ENCODE measurements at regions not wholly inside any gene's neighbourhood (a gene's known extent, or its start where the extent isn't known, plus 50 kb on each side); places are given as distances from the start of the nearest gene placed in this dataset.

GRCh38 chr12:24328261-24328660 lies 378.8 kb upstream of the SOX5 start:
- ATAC-seq (no peak), DNase-seq (no peak)
- no peak for TF ChIP-seq CTCF (IDR thresholded peaks at IDR 0.05)
- H3K27ac ChIP-seq (ENCODE audit: low read length), result no peak overlapping the region
- H3K4me3 ChIP-seq (ENCODE audit: low read length), result no peak overlapping the region
- Mint-ChIP-seq H3K27ac (no peak overlapping the region), H3K4me3 (no peak overlapping the region), H3K9me3 (peaks cover 4 to 5% of the 10 kb centered on the region in 2 donors), H3K4me1 (no peaks in the 10 kb centered on the region), H3K36me3 (no peaks in the 10 kb centered on the region), H3K27me3 (ENCODE audit: low read depth in 2 of 2) (no peaks in the 10 kb centered on the region)
- H3K27me3 ChIP-seq (ENCODE audit: control insufficient read depth, insufficient read depth, low read length), result no peaks in the 10 kb centered on the region
- H3K4me1 ChIP-seq (ENCODE audit: control insufficient read depth, insufficient read depth, low read length), result no peaks in the 10 kb centered on the region
- no peaks in the 10 kb centered on the region for H3K9me3 ChIP-seq (ENCODE audit: control insufficient read depth, insufficient read depth, low read length)
- H3K36me3 ChIP-seq (ENCODE audit: control insufficient read depth, insufficient read depth, low read length), result no peaks in the 10 kb centered on the region
- intact Hi-C loops (cut with micrococcal nuclease), result no loop called here

- no peak for ATAC-seq
- no peak overlapping the region for H3K4me3 Mint-ChIP-seq
- H3K27me3 Mint-ChIP-seq (ENCODE audit: low read depth in 2 of 2), result no peaks in the 10 kb centered on the region
- 36% methylated on average over 1 of the region's 3 CpGs for WGBS (ENCODE audit: insufficient coverage)
- Histone ChIP-seq H3K27me3 (ENCODE audit: control insufficient read depth, insufficient read depth, low read length) (no peaks in the 10 kb centered on the region), H3K27ac (ENCODE audit: low read length) (no peak overlapping the region), H3K4me1 (ENCODE audit: control insufficient read depth, insufficient read depth, low read length) (no peaks in the 10 kb centered on the region), H3K36me3 (ENCODE audit: control insufficient read depth, insufficient read depth, low read length) (no peaks in the 10 kb centered on the region), H3K9me3 (ENCODE audit: control insufficient read depth, insufficient read depth, low read length) (no peaks in the 10 kb centered on the region), H3K4me3 (ENCODE audit: low read length) (no peak overlapping the region)
- H3K9me3 Mint-ChIP-seq, result peaks cover 2 to 4% of the 10 kb centered on the region in 2 donors
- no peaks in the 10 kb centered on the region for H3K4me1 Mint-ChIP-seq
- no peaks in the 10 kb centered on the region for H3K36me3 Mint-ChIP-seq
- H3K27ac Mint-ChIP-seq, result no peak overlapping the region
- intact Hi-C loops (cut with micrococcal nuclease), result no loop called here
- no peak for DNase-seq
- no peak for TF ChIP-seq CTCF (IDR thresholded peaks at IDR 0.05)
These were observed 375.9 kb upstream of the SOX5 start for GRCh38 chr12:24325331-24325730.

GRCh38 chr12:24307716-24308335 lies 358.4 kb upstream of the SOX5 start:
- H3K36me3 ChIP-seq (ENCODE audit: control insufficient read depth, insufficient read depth, low read length), result no peaks in the 10 kb centered on the region
- no peaks in the 10 kb centered on the region for H3K4me1 Mint-ChIP-seq
- H3K27ac ChIP-seq (ENCODE audit: low read length), result no peak overlapping the region
- H3K4me1 ChIP-seq (ENCODE audit: control insufficient read depth, insufficient read depth, low read length), result no peaks in the 10 kb centered on the region
- DNase-seq (no peak), ATAC-seq (no peak)
- no peaks in the 10 kb centered on the region for H3K27me3 ChIP-seq (ENCODE audit: control insufficient read depth, insufficient read depth, low read length)
- no peak overlapping the region for H3K27ac Mint-ChIP-seq
- H3K36me3 Mint-ChIP-seq, result no peaks in the 10 kb centered on the region
- intact Hi-C loops (cut with micrococcal nuclease), result no loop called here
- no peak overlapping the region for H3K4me3 Mint-ChIP-seq
- H3K27me3 Mint-ChIP-seq (ENCODE audit: low read depth in 2 of 2), result no peaks in the 10 kb centered on the region
- H3K4me3 ChIP-seq (ENCODE audit: low read length), result no peak overlapping the region
- WGBS (ENCODE audit: insufficient coverage), result 70% methylated on average over 6 of the region's 6 CpGs
- no peak for TF ChIP-seq CTCF (IDR thresholded peaks at IDR 0.05)
- no peaks in the 10 kb centered on the region for H3K9me3 ChIP-seq (ENCODE audit: control insufficient read depth, insufficient read depth, low read length)
- peaks cover 2 to 5% of the 10 kb centered on the region in 2 donors for H3K9me3 Mint-ChIP-seq

GRCh38 chr12:24307153-24307552 lies 357.7 kb upstream of the SOX5 start:
- Mint-ChIP-seq H3K27me3 (ENCODE audit: low read depth in 2 of 2) (no peaks in the 10 kb centered on the region), H3K4me3 (no peak overlapping the region), H3K27ac (no peak overlapping the region), H3K36me3 (no peaks in the 10 kb centered on the region), H3K9me3 (peaks cover 2 to 5% of the 10 kb centered on the region in 2 donors), H3K4me1 (no peaks in the 10 kb centered on the region)
- intact Hi-C loops (cut with micrococcal nuclease), result no loop called here
- 100% methylated on average over 1 of the region's 3 CpGs for WGBS (ENCODE audit: insufficient coverage)
- no peaks in the 10 kb centered on the region for H3K9me3 ChIP-seq (ENCODE audit: control insufficient read depth, insufficient read depth, low read length)
- no peak for ATAC-seq
- no peaks in the 10 kb centered on the region for H3K4me1 ChIP-seq (ENCODE audit: control insufficient read depth, insufficient read depth, low read length)
- H3K4me3 ChIP-seq (ENCODE audit: low read length), result no peak overlapping the region
- no peak for TF ChIP-seq CTCF (IDR thresholded peaks at IDR 0.05)
- no peak for DNase-seq
- no peaks in the 10 kb centered on the region for H3K36me3 ChIP-seq (ENCODE audit: control insufficient read depth, insufficient read depth, low read length)
- no peaks in the 10 kb centered on the region for H3K27me3 ChIP-seq (ENCODE audit: control insufficient read depth, insufficient read depth, low read length)
- no peak overlapping the region for H3K27ac ChIP-seq (ENCODE audit: low read length)
